ENCODE measurements at regions not wholly inside any gene's neighbourhood (a gene's known extent, or its start where the extent isn't known, plus 50 kb on each side); places are given as distances from the start of the nearest gene placed in this dataset.

- TF ChIP-seq CTCF (IDR thresholded peaks at IDR 0.05; ENCODE audit: low read length): no peak
- no peak for TF ChIP-seq EZH2 (optimal IDR thresholded peaks at IDR 0.05; ENCODE audit: low read depth, low read length)
Observed at GRCh38 chr15:68517285-68517761, 61.5 kb upstream of the CORO2B start.
